Heart left ventricle (tissue), 13 donors: ENCODE measurements at regions not wholly inside any gene's neighbourhood (a gene's known extent, or its start where the extent isn't known, plus 50 kb on each side); places are given as distances from the start of the nearest gene placed in this dataset.

Experiments used
- POLR2A ChIP-seq, 2 donors: fragments of 450-650 bp; IDR thresholded peaks; one replicate each; pipeline ENCODE4 v1.6.1; 2017; ENCODE audit warnings: antibody characterized with exemption in 2 of 2, mild to moderate bottlenecking in 2 of 2, moderate library complexity in 2 of 2
- TF ChIP-seq, protein P1 (sequence below), 12 donors: fragments of 200-600 bp; sonication (generic) in 4 of 12; IDR thresholded peaks; one replicate each; pipeline versions ENCODE4 v1.5.0 to v1.8.0; 2018 to 2022; ENCODE audit warnings: antibody characterized with exemption in 12 of 12, mild to moderate bottlenecking in 5 of 12
- donor health status: ischemic (EF 13 %, LVEDD 7.1; RV severe dilation, severe dysfunction).
- donor health status: DM: no; HTN: yes; CAD: no.
- donor health status: DM: no; HTN: no; CAD: no.
- donor health status: ischemic (EF 25% LVEDD 6.9; RV normal size, moderate dysfunction).
- donor health status: ischemic (EF 25% LVEDD 5.7; RV mildly dilated, moderate dysfunction).
- donor health status: ischemic (EF 35%, LVEDD 5.7; RV mildly dilated, moderate dysfunction).
- donor health status: nonischemic (EF 11% LVEDD 7.7; RV severe dilation, severe dysfunction).
- donor health status: DM: yes; HTN: yes; CAD: no.
- donor health status: PGD.
- donor health status: ischemic (EF 29% LVEDD 5.4; RV normal size, mild dysfunction).
- donor health status: nonischemic (EF 23%, LVEDD 6.1; RV moderate dilation, normal function).

DNA sequence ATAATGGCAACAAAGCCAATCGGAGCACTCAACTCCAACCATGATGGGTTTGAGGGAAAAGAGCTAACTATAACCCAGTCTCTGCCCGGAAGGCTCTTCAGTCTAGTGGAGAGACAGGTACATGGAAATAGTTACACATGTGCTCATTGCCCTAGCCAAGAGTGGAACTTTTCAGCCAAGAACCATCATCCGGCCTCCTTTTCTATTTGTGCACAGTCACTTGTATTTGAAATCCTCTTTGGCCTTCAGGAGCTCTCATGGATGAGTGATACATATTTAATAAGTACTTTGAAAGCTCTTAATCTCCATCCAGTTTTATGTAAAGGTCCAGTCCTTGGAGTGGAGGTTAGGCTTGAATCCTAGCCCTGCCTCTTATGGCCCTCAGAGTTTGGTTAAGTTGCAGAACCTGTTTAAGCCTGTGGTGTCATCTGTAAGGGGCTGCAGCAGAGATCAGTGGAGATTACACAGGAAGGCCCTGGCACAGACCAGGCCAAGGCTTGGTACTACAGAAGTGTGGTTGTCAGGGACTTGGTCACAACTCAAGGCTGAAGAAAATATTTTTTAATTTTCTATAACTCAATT is 72.3 kb upstream of the SMLR1 start:
- TF ChIP-seq, protein P1, sequence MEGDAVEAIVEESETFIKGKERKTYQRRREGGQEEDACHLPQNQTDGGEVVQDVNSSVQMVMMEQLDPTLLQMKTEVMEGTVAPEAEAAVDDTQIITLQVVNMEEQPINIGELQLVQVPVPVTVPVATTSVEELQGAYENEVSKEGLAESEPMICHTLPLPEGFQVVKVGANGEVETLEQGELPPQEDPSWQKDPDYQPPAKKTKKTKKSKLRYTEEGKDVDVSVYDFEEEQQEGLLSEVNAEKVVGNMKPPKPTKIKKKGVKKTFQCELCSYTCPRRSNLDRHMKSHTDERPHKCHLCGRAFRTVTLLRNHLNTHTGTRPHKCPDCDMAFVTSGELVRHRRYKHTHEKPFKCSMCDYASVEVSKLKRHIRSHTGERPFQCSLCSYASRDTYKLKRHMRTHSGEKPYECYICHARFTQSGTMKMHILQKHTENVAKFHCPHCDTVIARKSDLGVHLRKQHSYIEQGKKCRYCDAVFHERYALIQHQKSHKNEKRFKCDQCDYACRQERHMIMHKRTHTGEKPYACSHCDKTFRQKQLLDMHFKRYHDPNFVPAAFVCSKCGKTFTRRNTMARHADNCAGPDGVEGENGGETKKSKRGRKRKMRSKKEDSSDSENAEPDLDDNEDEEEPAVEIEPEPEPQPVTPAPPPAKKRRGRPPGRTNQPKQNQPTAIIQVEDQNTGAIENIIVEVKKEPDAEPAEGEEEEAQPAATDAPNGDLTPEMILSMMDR (IDR thresholded peaks at IDR 0.05), result no peak
- no peak for TF ChIP-seq POLR2A (IDR thresholded peaks at IDR 0.05)
